ENCODE measurements at regions not wholly inside any gene's neighbourhood (a gene's known extent, or its start where the extent isn't known, plus 50 kb on each side); places are given as distances from the start of the nearest gene placed in this dataset.

DNA sequence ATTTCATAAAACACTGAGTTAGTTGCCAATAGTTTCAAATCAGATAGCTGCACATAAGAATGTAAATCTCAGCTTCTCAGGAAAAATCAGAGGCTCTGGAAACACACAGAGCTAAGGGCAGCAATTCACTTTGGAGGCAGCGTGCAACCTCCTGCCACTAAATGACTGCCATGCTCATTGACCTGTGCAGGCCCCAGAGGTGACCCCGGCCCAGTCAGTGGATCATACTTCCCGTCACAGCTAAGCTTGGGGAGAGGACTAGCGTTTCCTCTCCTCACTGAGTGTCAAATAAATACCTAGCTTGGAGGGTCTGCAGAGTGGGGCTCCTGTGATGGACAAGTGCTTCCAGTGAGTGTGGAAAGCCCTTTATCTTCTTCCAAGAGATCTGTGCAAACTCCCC, 67.2 kb downstream of the UQCRFS1 start:
- Histone ChIP-seq H3K4me2 (ENCODE audit: insufficient read depth, insufficient read length, low read length) (no peak overlapping the region), H4K5ac (ENCODE audit: insufficient read length, low read depth, low read length) (no peak overlapping the region), H3K79me2 (ENCODE audit: insufficient read depth, low read length) (no peaks in the 10 kb centered on the region), H3K4ac (ENCODE audit: low read depth, low read length) (no peak overlapping the region), H3K9me3 (ENCODE audit: control insufficient read depth, low read depth, low read length) (no peaks in the 10 kb centered on the region), H3K23ac (ENCODE audit: insufficient read length, low read depth, low read length) (no peak overlapping the region), H4K20me1 (ENCODE audit: control insufficient read depth, insufficient read depth, insufficient read length) (no peaks in the 10 kb centered on the region), H3K4me1 (ENCODE audit: insufficient read depth, low read length) (no peaks in the 10 kb centered on the region), H2BK120ac (ENCODE audit: low read depth, low read length, poor library complexity, severe bottlenecking) (no peak overlapping the region), H4K91ac (ENCODE audit: insufficient read length, low read depth, low read length) (no peak overlapping the region), H2BK15ac (ENCODE audit: low read depth, low read length) (no peak overlapping the region), H3K56ac (ENCODE audit: insufficient read length, low read depth, low read length) (no peak overlapping the region), H2AK5ac (ENCODE audit: insufficient read length, low read length) (no peak overlapping the region), H3K23me2 (ENCODE audit: insufficient read length, low read depth, low read length, poor library complexity, severe bottlenecking) (no peaks in the 10 kb centered on the region), H2BK20ac (ENCODE audit: low read depth, low read length, poor library complexity, severe bottlenecking) (no peak overlapping the region), H3K9ac (ENCODE audit: extremely low read depth, insufficient read length, low read length) (no peak overlapping the region), H4K8ac (replicated peaks; ENCODE audit: insufficient read length, low read depth, low read length) (no peak overlapping the region), H3K27me3 (ENCODE audit: insufficient read depth, low read length) (no peaks in the 10 kb centered on the region; the same call in 1 of the 2 replicates), H3K79me1 (ENCODE audit: insufficient read depth, low read depth, low read length, poor library complexity, severe bottlenecking) (no peaks in the 10 kb centered on the region), H3T11ph (ENCODE audit: low read length) (no peak overlapping the region), H3K14ac (ENCODE audit: insufficient read depth, low read length) (no peak overlapping the region), H2AFZ (ENCODE audit: low read length) (no peak overlapping the region), H3K27ac (ENCODE audit: insufficient read length, low read depth, low read length) (no peak overlapping the region), H2BK5ac (ENCODE audit: insufficient read length, low read length) (no peak overlapping the region), H2BK12ac (ENCODE audit: insufficient read length, low read depth, low read length) (no peak overlapping the region), H3K18ac (ENCODE audit: insufficient read length, low read depth, low read length) (no peak overlapping the region)
- H3K27me3 Mint-ChIP-seq (ENCODE audit: low read depth): peaks cover 38% of the 10 kb centered on the region
- no peak overlapping the region for H3K4me3 Mint-ChIP-seq
- TF ChIP-seq, protein P1, sequence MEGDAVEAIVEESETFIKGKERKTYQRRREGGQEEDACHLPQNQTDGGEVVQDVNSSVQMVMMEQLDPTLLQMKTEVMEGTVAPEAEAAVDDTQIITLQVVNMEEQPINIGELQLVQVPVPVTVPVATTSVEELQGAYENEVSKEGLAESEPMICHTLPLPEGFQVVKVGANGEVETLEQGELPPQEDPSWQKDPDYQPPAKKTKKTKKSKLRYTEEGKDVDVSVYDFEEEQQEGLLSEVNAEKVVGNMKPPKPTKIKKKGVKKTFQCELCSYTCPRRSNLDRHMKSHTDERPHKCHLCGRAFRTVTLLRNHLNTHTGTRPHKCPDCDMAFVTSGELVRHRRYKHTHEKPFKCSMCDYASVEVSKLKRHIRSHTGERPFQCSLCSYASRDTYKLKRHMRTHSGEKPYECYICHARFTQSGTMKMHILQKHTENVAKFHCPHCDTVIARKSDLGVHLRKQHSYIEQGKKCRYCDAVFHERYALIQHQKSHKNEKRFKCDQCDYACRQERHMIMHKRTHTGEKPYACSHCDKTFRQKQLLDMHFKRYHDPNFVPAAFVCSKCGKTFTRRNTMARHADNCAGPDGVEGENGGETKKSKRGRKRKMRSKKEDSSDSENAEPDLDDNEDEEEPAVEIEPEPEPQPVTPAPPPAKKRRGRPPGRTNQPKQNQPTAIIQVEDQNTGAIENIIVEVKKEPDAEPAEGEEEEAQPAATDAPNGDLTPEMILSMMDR (conservative IDR thresholded peaks at IDR 0.05): no peak
- no peaks in the 10 kb centered on the region; a peak in 1 of 7 replicates for H3K36me3 Mint-ChIP-seq (ENCODE audit: insufficient read depth in 1 of 3, low read depth in 3 of 3)
- no peak overlapping the region for H3K27ac Mint-ChIP-seq
- H3K9me3 Mint-ChIP-seq: peaks cover 2 to 3% of the 10 kb centered on the region in 2 experiments; a peak in 2 of 5 replicates
- no CpG with 5 or more reads among the region's 4 CpGs for WGBS (ENCODE audit: extremely low coverage, insufficient read length, low lambda C conversion rate)
- no peak for DNase-seq
- no peaks in the 10 kb centered on the region for H3K4me1 Mint-ChIP-seq
